ENCODE measurements at regions not wholly inside any gene's neighbourhood (a gene's known extent, or its start where the extent isn't known, plus 50 kb on each side); places are given as distances from the start of the nearest gene placed in this dataset.
"Not testable (repeated sequence)": the region's sequence is repeated elsewhere in the genome, so short reads cannot be mapped to it uniquely, and the experiment has no call there.

DNA sequence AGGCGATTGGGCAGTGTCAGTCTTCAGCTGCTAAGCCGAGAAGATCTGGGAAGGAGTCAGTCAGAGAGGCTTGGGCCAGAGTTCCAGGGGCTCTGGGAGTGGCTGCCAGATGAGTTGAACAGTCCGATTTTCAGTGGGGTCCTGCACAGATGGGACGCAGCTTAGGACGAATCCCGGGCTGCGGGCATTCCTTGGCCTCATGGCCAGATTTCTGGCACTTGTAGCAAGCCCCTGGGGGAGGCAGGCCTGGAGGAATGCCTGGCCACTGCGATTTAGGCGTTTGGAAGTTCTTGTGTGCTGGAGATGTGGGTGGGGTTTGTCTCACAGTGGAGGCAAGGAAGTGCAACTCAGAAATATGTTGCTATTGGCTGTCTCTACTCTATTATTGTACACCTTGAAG is 1102.3 kb downstream of the OLFM4 start:
- H3K9me3 Mint-ChIP-seq: peaks cover 24% of the 10 kb centered on the region
- not testable (repeated sequence) for H3K27ac Mint-ChIP-seq, ATAC-seq, H3K4me1 Mint-ChIP-seq, H3K36me3 Mint-ChIP-seq, H3K4me3 Mint-ChIP-seq, H3K27me3 Mint-ChIP-seq

- not testable (repeated sequence) for H3K4me1 Mint-ChIP-seq, ATAC-seq, H3K27me3 Mint-ChIP-seq, H3K4me3 Mint-ChIP-seq, H3K36me3 Mint-ChIP-seq, H3K27ac Mint-ChIP-seq
- H3K9me3 Mint-ChIP-seq: peaks cover 23% of the 10 kb centered on the region
Observed at GRCh38 chr13:54131433-54131832, 1102.8 kb downstream of the OLFM4 start.

GRCh38 chr13:54132127-54132526 is 1103.5 kb downstream of the OLFM4 start:
- H3K4me1 Mint-ChIP-seq, ATAC-seq: not testable (repeated sequence)

GRCh38 chr13:54132720-54133119 is 1104.1 kb downstream of the OLFM4 start:
- not testable (repeated sequence) for H3K4me3 Mint-ChIP-seq, ATAC-seq, H3K4me1 Mint-ChIP-seq, H3K27ac Mint-ChIP-seq, H3K27me3 Mint-ChIP-seq, H3K36me3 Mint-ChIP-seq
- peaks cover 20% of the 10 kb centered on the region for H3K9me3 Mint-ChIP-seq

More at GRCh38 chr13:54132127-54132526, 1103.5 kb downstream of the OLFM4 start:
- not testable (repeated sequence) for H3K4me3 Mint-ChIP-seq, H3K27me3 Mint-ChIP-seq, H3K27ac Mint-ChIP-seq, H3K36me3 Mint-ChIP-seq
- peaks cover 21% of the 10 kb centered on the region for H3K9me3 Mint-ChIP-seq

GRCh38 chr13:54133746-54134145 is 1105.1 kb downstream of the OLFM4 start:
- H3K27me3 Mint-ChIP-seq: no peaks in the 10 kb centered on the region
- no peaks in the 10 kb centered on the region for H3K4me1 Mint-ChIP-seq
- no peak for ATAC-seq
- H3K9me3 Mint-ChIP-seq: peaks cover 18% of the 10 kb centered on the region
- no peak overlapping the region for H3K4me3 Mint-ChIP-seq
- H3K27ac Mint-ChIP-seq: no peak overlapping the region
- no peaks in the 10 kb centered on the region for H3K36me3 Mint-ChIP-seq

DNA sequence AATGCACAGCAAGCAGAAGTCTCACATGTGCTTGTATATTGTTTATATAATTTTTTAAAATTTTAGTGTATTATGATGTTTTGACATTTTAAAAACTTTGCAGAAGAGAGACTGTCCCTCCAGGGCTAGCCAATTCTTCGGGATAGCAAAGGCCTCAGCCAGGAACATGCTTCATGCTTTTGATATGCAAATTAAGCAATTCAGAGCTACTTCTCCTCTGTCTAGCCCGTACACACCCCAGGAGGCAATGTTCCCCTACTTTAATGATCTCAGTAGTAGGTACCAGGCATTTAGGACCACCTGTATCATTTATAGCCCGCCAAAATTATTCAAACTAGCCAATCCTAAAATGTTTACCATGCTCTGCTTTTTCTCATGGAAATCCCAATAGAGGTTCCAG is 1116.2 kb downstream of the OLFM4 start:
- H3K27me3 Mint-ChIP-seq: no peaks in the 10 kb centered on the region
- H3K36me3 Mint-ChIP-seq: no peaks in the 10 kb centered on the region
- no peaks in the 10 kb centered on the region for H3K4me1 Mint-ChIP-seq
- H3K27ac Mint-ChIP-seq: no peak overlapping the region
- H3K9me3 Mint-ChIP-seq: peaks cover 9% of the 10 kb centered on the region
- H3K4me3 Mint-ChIP-seq: no peak overlapping the region
- no peak for ATAC-seq

DNA sequence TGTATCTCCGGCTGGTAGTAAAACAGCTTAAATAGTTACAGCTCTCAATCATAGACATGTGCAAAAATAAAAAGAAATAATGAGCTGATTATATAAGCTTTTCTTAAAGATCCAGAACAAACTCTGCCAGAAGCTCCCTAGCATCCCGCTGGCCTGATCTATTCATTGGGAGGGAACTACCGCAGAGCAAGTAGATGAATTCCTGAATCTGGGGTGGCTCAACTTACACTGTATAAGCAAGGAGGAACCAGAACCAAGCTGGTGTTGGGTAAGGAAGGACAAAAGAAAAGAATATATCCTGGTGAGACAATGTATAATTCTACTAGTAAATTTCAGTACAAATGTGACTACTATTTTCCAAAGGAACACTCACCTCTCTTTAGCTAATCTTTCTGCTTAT is 1122.2 kb downstream of the OLFM4 start:
- Mint-ChIP-seq H3K27ac (no peak overlapping the region), H3K9me3 (peaks cover 2% of the 10 kb centered on the region), H3K27me3 (no peaks in the 10 kb centered on the region), H3K4me1 (no peaks in the 10 kb centered on the region), H3K36me3 (no peaks in the 10 kb centered on the region), H3K4me3 (no peak overlapping the region)
- no peak for ATAC-seq

DNA sequence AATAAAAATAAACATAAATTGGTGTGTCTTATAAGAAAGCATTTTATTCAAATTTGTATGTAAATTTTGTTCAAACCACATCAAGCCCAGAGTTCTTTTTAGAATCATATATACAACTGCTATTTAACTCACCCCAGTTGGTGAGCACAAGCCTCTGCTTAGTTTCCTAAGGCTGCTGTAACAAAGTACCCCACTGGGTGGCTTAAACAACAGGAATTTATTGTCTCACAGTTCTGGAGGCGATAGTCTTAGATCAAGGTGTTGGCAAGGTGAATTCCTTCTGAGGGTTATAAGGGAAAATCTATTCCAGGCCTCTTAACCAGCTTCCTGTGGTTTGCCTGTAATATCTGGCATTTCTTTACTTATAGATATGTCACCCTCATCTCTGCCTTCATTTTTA is 1133.5 kb downstream of the OLFM4 start:
- Mint-ChIP-seq H3K27ac (no peak overlapping the region), H3K4me1 (no peaks in the 10 kb centered on the region), H3K9me3 (peaks cover 2% of the 10 kb centered on the region), H3K27me3 (no peaks in the 10 kb centered on the region), H3K4me3 (no peak overlapping the region), H3K36me3 (no peaks in the 10 kb centered on the region)
- ATAC-seq: no peak

DNA sequence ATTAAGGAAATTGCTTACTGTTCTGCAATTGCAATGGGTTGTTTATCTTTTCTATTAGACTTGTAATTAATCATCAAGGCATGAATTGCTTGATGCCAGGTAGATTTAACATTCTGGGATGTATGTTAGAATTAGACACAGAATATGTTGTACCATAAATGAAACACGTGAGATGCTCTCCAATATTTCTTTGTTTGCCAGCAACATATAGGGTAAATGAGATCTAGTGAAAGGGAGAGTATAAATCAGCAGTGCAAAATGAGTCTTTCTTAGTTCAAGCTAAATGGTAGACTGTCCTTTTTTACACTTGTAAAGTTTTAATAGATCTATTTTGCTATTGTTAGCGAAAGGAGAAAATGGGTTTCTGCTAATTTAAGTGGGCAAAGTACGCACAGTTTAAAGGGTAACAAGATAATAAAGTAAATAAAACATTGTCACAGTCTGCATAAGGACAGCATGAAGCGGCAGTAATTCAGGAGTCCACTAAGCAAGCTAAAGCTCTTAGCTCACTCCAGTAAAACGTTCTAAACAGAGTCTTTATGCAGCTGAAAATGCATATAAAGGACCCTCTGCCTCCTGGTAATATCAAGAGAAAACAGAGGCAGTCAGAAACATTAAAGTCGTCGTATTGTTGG is 1137.1 kb downstream of the OLFM4 start:
- Mint-ChIP-seq H3K27ac (no peak overlapping the region), H3K9me3 (peaks cover 2% of the 10 kb centered on the region), H3K27me3 (no peaks in the 10 kb centered on the region), H3K4me1 (no peaks in the 10 kb centered on the region), H3K4me3 (no peak overlapping the region), H3K36me3 (no peaks in the 10 kb centered on the region)
- ATAC-seq: no peak

- Mint-ChIP-seq H3K27ac (no peak overlapping the region), H3K4me3 (no peak overlapping the region), H3K36me3 (no peaks in the 10 kb centered on the region), H3K27me3 (no peaks in the 10 kb centered on the region), H3K9me3 (no peaks in the 10 kb centered on the region), H3K4me1 (no peaks in the 10 kb centered on the region)
- no peak for ATAC-seq
Observed at GRCh38 chr13:54173996-54174395, 1145.4 kb downstream of the OLFM4 start.

DNA sequence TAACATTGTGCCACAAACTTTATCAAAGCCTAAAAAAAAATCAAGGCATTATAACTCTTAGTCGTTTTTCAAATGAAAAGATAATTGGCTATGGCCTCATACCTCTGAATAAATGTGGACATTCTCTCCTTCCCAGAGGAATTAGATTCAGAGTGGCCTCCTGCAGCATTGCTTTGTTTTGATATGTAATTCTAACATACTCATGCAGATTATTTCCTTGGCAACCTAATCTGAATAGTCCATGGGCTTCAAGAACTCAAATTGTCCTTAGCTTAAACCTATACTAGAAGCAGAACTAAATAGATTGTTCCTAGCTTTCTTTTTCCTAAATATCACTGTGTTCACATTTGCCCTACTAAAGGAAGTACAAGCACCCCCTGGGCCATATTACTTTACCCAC is 1146.9 kb downstream of the OLFM4 start:
- Mint-ChIP-seq H3K4me3 (no peak overlapping the region), H3K4me1 (no peaks in the 10 kb centered on the region), H3K27ac (no peak overlapping the region), H3K9me3 (no peaks in the 10 kb centered on the region), H3K27me3 (no peaks in the 10 kb centered on the region), H3K36me3 (no peaks in the 10 kb centered on the region)
- no peak for ATAC-seq

DNA sequence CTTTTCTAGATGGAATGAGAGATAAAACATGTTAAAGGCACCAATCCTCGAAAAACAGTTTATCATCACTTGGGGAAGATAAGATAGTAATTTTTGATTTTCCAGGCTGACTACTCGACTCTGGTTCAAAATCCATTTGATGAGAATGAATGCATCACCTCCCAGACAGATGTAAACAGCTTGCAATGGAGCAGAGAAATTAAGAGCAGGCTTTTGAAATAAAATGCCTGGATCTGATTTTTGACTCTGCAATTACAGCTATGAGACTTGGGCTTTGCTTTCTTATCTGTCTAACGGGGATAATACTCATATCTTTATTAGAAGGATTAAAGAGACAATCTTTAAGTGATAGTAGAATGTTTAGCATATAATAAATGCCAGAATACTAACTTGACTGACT is 1148.9 kb downstream of the OLFM4 start:
- no peak for ATAC-seq

DNA sequence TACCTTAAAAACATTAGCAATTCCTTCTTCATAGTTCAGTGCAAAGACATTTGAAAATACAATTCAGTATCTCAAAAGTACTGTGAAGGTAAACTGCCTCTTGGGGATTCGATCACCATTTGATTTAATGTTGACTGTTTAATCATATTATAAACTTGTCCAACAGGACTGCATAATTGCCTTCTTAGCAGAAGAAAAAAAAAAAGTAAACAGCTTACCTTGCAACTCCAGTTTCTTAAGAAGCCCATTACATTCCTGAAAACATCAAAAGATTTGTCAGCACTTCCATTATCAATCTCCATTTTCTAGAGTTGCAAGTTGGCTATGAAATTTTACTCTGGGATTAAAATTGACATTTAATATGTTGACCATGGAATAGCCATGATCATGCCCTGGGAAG is 1154.6 kb downstream of the OLFM4 start:
- no peak for ATAC-seq
- H3K36me3 Mint-ChIP-seq: no peaks in the 10 kb centered on the region
- H3K4me1 Mint-ChIP-seq: no peaks in the 10 kb centered on the region
- no peak overlapping the region for H3K4me3 Mint-ChIP-seq
- no peaks in the 10 kb centered on the region for H3K27me3 Mint-ChIP-seq
- H3K9me3 Mint-ChIP-seq: peaks cover 5% of the 10 kb centered on the region
- H3K27ac Mint-ChIP-seq: no peak overlapping the region

More for the DNA sequence above, 1148.9 kb downstream of the OLFM4 start:
- Mint-ChIP-seq H3K4me1 (no peaks in the 10 kb centered on the region), H3K36me3 (no peaks in the 10 kb centered on the region), H3K27ac (no peak overlapping the region), H3K27me3 (no peaks in the 10 kb centered on the region), H3K9me3 (no peaks in the 10 kb centered on the region), H3K4me3 (no peak overlapping the region)

DNA sequence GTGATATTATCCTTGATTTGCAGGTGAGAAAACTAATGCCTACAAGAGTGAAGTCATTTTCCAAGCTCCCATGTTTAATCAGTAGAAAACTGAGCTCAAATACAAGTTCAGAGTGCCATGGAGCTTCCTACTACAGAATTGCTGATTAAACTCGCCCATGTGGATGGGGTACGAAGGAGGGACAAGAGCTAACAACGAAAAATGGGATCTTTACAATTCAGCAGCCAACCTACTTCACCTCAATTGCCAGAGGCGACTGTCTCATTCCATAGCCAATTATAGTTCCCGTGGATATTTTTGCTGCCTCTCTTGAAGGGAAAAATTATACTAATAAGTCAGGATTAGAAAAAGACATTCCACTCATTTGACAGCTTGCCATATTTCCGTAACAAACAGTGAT is 1155.1 kb downstream of the OLFM4 start:
- no peaks in the 10 kb centered on the region for H3K36me3 Mint-ChIP-seq
- H3K4me1 Mint-ChIP-seq: no peaks in the 10 kb centered on the region
- no peak overlapping the region for H3K4me3 Mint-ChIP-seq
- H3K9me3 Mint-ChIP-seq: peaks cover 5% of the 10 kb centered on the region
- H3K27me3 Mint-ChIP-seq: no peaks in the 10 kb centered on the region
- no peak for ATAC-seq
- no peak overlapping the region for H3K27ac Mint-ChIP-seq

DNA sequence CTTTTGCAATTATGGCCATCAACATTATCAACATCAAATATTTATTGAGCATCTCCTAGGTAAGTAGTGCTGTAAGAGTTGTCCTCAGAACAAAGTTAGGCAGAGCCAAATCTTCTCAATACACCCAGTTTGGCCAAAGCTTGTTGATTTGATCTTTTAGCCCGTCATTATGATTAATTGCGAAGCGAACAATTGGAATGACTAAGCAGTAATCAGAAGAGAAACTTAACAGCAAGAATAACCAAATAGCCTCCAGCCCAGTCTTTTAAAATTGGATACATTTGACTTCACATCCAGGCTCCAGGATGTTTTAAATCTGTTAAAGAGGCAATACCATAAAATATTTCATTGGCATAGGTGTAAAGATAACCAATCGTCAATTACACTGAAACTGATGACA is 1156.0 kb downstream of the OLFM4 start:
- H3K36me3 Mint-ChIP-seq: no peaks in the 10 kb centered on the region
- H3K4me3 Mint-ChIP-seq: no peak overlapping the region
- H3K27ac Mint-ChIP-seq: no peak overlapping the region
- H3K9me3 Mint-ChIP-seq: peaks cover 10% of the 10 kb centered on the region
- no peaks in the 10 kb centered on the region for H3K27me3 Mint-ChIP-seq
- no peaks in the 10 kb centered on the region for H3K4me1 Mint-ChIP-seq
- no peak for ATAC-seq

DNA sequence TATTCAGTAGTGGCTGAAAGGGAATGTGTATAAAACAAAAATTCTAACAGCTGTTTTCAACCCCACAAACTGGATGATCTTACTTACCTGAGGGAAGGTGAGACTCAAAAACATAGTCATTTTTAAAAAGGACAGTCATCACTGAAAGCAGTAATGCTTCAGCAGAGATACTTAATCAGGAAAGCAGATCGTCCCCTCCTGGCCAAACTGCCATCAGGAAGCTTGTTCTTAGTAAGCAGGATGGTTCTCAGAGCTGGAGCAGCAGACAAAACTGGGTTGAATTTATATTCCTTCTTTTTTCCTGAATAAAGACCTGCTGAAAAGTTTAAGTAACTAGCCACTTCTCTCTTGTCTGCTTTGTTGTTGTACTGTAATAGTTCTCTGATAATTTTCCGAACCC is 1156.5 kb downstream of the OLFM4 start:
- no peaks in the 10 kb centered on the region for H3K4me1 Mint-ChIP-seq
- ATAC-seq: no peak
- peaks cover 12% of the 10 kb centered on the region for H3K9me3 Mint-ChIP-seq
- H3K4me3 Mint-ChIP-seq: no peak overlapping the region
- H3K27me3 Mint-ChIP-seq: no peaks in the 10 kb centered on the region
- no peak overlapping the region for H3K27ac Mint-ChIP-seq
- H3K36me3 Mint-ChIP-seq: no peaks in the 10 kb centered on the region

DNA sequence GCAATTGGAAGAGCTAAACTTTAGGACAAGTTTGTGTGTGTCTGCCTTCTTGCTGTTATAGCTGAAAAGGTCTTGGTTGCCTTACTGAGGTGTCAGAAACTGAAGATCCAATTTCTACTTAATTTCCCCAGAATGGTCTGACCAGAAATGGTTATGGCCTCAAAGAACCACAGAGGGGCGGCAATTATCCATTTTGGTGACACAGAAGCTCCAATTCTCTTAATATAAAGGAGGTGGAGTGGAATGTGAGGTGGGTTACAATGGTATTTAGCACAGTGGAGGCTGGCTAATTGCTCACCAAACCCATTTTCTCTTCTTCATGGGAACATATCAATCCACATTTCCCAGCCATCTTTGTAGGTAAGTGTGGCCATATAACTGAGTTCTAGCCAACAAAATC is 1157.2 kb downstream of the OLFM4 start:
- H3K27me3 Mint-ChIP-seq: no peaks in the 10 kb centered on the region
- H3K9me3 Mint-ChIP-seq: peaks cover 13% of the 10 kb centered on the region
- ATAC-seq: no peak
- no peaks in the 10 kb centered on the region for H3K36me3 Mint-ChIP-seq
- no peaks in the 10 kb centered on the region for H3K4me1 Mint-ChIP-seq
- no peak overlapping the region for H3K27ac Mint-ChIP-seq
- H3K4me3 Mint-ChIP-seq: no peak overlapping the region
